IPS-NIHi11 (cell line): ENCODE measurements at regions not wholly inside any gene's neighbourhood (a gene's known extent, or its start where the extent isn't known, plus 50 kb on each side); places are given as distances from the start of the nearest gene placed in this dataset.
"Not testable (repeated sequence)": the region's sequence is repeated elsewhere in the genome, so short reads cannot be mapped to it uniquely, and the experiment has no call there.

ENCODE experiments used
- DNase-seq: peaks from one replicate; pipeline ENCODE4 v3.0.0; 2012; ENCODE audit warnings: mixed read lengths, low spot score

DNA sequence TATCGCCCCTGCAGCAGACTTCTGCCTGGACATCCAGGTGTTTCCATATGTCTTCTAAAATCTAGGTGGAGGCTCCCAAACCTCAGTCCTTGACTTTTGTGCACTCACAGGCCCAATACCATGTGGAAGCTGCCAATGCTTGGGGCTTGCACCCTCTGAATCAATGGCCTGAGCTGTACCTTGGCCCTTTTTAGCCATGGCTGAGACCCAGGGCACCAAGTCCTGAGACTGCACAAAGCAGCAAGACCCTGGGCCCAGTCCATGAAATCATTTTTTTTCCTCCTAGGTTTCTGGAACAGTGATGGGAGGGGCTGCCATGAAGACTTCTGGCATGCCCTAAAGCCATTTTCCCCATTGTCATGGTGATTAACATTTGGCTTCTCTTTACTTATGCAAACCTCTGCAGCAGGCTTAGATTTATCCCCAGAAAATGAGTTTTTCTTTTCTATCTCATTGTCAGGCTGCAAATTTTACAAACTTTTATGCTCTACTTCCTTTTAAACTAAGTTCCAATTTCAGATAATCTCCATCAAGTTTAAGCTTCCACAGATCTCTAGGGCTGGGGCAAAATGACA lies 1445.8 kb upstream of the FLRT2 start:
- no peak for DNase-seq

DNA sequence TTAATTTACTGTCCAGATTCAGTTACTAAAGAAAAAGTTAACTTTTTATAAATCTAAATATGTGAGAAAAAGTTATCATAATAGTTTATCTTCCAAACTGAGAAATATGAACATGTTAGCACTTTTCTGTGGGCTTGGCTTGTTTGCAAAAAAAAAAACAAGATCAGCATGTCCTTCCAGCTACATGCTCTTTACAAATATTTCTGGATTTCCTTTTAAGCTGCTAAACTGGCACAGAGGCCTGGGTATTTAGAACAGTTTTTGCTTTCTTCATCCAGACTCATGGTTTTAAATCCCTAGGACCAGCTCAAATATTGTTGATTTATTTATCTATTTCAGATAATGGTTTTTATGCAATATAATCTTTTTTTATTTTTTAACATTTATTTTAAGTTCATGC lies 1444.5 kb upstream of the FLRT2 start:
- DNase-seq = no peak

DNA sequence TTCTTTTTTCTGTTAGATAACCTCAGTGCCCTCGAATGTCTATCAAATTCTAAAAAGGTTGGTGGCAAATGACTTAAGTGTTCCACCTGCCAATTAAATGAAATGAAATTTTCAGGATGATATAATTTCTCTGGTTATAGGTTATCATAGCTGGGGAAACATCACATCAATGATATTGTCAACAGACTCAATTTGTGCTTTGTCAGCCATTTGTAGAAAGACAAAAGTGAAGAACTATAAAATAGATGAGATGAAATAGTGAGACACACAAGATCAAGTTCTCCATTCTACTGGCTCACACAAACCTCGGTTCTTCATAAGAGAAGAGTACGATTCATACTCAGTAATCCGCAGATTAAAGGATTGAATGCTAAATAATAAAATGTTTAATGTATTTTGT lies 1443.2 kb upstream of the FLRT2 start:
- no peak for DNase-seq

DNA sequence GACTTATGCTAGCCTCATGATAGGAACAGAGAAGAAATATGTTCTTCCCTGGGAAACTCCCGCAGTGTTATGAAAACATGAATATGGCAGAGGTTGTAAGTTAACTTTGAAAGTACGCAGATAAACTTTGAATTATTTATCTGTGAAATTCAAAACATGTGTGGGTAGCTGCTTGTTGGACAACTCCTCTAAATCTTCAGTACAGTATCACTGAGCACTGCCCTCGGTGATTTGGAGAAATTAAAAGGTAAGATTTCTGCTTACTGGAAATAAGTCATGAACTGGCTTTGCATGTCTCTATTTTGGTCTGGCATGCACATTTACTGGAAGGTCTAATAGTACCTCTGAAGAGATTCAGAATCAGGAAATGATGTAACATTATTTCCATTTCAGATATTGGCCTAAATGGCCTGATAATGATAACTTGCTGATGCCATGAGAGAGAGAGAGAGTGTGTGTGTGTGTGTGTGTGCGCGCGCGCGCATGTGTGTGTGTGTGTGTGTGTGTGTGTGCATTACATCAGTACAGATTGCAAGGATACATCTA lies 1441.9 kb upstream of the FLRT2 start:
- no peak for DNase-seq

DNA sequence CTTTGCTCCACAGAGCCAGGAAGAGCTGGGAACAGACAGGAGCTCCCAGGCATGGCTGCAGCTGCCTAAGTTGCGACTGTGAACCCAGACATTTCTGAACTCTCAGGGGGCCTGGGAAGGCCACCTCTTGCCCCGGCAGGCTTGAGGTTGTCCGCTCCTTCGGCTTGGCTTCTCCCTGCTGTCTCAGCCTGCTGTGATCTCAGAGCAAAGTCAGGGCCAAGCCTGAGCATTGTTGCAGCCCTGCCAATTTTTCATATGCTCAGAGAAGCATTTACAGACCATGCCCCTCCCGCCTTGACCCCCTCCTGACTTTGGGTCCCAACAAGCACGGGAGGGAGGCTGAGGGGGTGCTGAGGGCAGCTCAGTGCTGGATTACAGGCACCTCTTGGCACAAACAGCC lies 1439.1 kb upstream of the FLRT2 start:
- no peak for DNase-seq

DNA sequence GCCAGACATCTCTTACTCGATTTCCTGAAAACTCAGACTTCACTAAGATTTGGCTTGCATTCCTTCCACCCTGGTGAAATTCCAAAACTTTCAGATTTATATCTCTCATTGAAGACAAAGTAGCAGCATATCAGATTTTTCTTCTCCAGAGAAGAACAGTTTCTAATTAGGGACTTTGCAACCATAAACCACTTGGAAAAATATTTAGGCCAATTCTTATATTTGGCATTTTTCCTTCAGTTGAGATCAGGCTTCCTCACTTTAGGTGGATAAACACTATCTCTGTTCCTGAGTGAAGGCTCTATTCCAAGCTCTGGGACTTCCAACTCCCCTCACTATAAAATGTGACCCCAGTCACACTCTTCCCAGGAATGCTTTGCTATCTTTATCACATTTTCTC lies 1434.3 kb upstream of the FLRT2 start:
- DNase-seq = no peak

DNA sequence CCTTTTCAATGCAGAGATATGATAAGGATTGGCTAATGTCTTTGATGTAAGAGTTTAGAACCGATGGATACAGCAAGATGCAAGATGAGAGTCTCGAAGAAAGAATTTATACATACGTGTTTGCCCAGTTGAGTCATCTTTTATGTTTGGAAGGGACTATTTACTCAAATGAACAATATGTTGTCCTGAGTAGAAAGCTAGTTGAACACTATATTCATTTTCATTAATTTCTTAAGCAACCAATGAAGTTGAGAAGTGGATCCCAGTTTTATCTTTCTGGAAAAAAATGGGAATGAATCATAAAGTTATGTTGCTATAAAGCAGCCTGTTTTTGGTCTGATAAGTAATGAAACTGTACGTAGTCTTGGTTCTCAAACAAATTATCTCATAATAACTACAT lies 1431.7 kb upstream of the FLRT2 start:
- DNase-seq = no peak

DNA sequence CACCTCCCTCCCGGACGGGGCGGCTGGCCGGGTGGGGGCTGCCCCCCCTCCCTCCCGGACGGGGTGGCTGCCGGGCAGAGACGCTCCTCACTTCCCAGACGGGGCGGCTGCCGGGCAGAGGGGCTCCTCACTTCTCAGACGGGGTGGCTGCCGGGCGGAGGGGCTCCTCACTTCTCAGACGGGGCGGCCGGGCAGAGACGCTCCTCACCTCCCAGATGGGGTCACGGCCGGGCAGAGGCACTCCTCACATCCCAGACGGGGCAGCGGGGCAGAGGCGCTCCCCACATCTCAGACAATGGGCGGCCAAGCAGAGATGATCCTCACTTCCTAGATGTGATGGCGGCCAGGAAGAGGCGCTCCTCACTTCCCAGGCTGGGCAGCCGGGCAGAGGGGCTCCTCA lies 1430.4 kb upstream of the FLRT2 start:
- not testable (repeated sequence) for DNase-seq

DNA sequence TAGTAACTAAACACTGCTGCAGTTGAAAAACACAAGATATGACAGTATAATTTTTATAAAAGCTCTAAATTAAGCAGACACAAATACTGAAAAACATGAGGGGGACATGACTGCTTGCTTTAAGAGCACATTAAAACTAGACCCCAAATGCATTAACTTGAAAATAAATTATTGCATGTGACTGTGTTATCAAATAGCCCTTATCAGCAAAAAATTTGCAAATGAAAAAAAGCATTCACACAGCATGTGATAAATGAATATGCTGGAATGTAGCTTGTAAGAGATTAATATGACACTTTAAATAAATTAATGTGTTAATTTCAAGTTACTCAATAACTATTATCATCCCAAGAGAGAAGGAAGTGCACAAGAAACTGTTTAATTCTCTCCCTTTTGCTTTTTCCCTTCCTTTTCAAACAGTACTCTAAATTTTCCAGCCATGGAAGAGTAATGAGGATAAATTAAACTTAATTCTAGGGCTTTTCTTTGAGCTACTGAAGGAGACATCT lies 1422.1 kb upstream of the FLRT2 start:
- DNase-seq = no peak

DNA sequence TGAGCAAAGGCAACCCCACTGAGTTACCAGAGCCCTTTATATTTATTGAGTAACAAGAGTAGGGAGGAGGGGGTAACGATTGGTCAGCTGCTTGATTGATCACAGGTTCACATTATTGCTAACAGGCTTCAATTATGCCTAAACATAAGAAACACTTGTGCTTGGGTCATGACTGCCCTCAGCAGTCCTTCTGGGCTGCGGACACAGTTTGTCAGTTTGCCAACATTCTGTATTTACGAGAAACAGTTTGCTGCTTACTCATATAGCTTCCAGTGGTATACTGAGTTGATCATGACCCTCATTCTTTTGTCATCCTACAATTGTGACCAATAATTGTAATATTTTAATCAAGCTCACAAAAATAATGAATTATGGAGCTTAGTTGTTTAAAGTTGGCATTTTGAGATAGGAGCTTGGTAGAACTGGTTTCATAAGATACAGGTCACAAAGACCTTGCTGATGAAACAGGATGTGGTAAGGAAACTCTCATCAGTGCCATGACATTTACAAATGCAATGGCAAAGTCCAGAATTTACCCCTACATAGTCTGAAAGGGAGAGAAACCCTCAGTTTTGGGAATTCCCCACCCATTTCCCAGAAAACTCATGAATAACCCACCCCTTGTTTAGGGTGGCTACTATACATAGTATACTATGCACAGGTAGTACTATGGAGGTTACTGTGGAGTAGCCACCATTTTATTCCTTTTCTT lies 1421.0 kb upstream of the FLRT2 start:
- DNase-seq = no peak

DNA sequence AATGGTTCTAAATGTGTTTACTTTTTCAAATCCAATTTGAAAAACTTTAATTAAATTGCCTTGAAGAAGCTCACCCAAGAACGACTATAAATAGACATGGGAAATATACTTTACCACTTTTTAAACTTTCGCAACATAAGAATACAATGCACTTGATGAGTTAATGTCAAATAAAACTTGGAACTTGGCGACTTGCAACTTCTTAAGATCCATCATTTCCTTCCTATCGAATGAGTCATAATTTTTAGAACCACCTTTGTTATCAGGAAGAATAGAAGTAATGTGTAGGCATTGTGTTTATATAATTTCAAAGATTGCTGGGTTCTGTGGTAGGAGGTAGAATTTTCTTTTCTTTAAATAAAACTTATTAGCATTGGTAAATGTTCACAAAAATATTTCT lies 1417.4 kb upstream of the FLRT2 start:
- DNase-seq = no peak

DNA sequence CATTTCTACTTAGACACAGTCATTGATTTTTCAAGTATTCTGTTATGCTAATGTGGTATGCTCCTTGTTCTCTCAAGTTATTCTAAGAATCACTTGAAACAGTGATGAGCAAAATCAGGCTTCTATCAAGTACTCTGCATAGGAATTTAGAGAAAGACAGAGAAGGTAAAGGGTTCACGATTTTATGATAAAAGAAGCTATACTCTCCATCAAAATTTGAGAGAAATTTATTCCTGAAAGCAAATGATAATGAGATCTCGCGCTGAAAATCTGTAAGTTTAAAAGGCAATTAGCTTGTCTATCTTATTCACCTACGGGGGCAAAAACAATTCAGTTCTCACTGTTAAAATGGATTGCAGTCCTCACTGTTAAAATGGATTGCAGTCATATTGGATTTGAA lies 1404.3 kb upstream of the FLRT2 start:
- no peak for DNase-seq

DNA sequence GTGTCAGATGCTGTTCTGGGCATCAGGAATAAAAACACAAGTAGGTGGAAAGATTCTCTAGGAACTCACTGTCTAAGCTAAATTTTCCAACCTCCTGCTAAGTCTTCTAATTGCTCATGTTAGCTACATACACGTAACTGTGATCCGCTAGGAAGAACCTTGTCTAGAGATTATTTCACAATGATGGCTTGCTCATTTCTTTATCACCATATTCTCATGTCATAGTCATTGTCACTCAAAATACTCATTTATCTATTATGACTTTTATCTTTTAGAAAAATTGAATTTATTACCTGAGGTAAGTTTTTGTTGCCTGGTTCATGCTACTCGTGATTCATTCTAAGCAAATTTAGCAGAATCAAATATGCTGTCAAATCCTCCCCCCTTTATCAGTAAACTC lies 1402.4 kb upstream of the FLRT2 start:
- DNase-seq = no peak

DNA sequence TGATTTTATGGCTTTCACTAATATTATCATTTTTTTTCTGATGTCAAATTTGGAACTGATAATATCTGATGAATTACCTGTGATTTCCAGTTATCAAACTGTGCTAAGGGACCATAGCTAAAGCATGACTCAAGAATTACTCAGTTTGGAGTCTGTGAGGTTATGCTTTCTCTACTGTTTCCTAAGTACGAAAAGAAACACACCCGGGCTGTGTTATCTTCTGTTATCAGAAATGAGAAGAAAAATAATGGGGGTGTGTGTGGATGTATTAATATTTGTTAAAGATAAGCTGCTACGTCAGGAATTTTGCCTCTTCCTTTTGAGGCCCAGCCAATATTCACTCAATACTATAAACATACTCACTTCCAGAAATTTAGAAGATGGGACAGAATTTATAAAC lies 1401.9 kb upstream of the FLRT2 start:
- no peak for DNase-seq

DNA sequence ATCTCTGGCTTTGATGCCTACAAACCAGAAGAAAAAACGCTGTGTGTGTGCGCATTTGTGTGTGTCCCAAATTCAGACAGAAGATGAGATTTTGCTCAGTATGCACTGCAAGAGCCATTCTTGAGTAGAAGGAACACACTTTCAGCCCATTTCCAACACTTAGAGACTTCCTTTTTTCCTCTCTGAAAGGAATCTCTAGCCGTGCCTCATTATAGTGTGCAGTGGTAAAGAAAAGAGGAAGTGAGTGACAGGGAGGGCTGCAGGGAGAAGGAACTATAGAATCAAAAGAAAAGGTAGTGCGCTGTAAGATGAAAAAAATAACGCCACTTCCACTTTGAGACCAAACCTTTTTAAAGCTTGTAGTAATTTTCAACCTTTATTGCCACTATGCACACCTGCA lies 1400.9 kb upstream of the FLRT2 start:
- DNase-seq = no peak

DNA sequence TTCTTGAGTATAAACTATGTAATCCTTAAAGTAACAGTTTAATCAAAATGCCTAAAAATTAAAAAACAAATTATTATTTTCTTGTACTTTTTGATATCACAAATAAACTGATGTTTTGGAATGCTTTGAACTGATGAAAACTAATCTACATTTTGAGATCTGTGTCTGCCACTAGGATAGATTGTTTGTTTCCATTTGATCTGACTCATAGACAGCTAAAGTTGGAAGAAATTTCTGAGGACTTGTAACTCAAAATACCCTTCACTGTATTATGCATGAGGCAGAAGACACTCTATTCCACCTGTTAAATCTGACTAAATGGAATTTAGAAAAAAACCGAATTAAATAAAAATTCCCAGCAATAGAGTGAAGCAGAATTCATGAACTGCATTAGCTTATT lies 1400.0 kb upstream of the FLRT2 start:
- DNase-seq = no peak

DNA sequence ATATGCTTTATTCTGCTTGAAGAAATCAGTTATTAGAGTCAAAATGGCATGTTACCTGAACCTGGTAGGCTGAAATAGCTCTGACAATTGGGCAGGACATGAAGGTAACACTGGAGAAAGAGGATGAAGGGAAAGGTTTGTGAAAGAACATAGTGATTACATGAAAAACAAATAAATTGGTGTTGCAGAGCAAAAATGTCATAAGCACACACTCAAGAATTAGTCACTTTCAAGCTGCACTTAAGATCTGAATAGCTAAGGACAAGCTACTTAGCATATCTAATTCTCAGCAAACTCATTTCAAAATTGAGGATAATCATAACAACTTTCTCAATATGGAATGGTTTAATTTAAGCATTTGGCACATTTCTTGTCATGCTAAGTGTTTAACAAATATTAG lies 1398.0 kb upstream of the FLRT2 start:
- no peak for DNase-seq

DNA sequence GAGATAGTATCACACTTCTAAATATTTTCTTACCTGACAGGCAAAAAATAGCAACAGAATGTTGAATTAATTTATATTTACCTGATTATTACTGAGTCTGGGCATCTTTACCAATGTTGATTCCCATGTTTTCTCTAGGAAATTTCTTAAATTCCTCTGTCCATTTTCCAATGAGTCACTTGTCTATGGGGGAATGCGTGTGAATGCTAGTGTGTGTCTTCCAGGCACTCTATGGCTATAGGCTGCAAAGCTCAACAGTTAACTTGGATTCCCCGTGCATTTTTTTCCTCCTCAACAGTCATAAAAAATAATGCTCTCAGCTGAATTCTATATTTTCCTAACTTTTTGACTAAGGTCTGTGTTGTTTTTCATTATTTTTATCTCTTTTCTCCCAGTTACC lies 1385.8 kb upstream of the FLRT2 start:
- no peak for DNase-seq

DNA sequence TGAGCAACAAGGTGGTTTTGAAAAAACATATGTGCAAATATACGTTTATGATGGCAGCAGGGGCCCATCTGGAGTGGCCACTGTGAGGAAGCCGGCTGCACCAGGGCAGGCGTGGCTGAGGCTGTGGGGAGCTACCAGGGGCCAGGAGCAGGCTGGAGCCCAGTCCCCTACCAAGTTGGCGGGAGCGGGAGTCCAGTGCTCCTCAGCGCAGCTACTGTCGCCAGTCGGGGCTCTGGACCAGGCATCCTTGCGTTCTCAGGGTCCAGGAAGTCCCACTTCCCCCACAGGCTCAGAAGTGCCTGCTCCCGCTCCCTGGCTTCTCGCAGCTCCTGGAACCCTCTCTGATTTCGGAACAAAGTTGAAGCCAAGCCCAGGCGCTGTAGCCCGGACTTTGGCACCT lies 1377.5 kb upstream of the FLRT2 start:
- no peak for DNase-seq

DNA sequence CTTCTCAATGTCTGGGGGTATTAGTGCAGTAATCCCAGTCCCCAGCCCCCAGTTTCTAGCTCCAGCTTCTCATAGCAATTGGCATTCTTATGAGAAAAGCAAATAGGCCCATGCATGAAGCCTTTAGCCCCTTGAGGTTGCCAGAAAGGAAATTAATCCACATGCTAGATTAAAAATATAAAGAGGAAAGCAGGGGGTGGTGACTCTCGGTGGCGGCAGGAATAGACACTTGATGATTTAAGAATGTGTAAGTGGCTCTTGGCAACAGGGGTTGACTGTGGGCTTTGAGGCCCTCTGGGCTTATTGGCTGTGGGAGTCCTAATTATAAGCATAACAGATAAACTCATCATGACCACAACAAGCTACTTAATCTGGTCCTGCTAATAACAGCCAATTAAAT lies 1367.3 kb upstream of the FLRT2 start:
- DNase-seq = no peak

DNA sequence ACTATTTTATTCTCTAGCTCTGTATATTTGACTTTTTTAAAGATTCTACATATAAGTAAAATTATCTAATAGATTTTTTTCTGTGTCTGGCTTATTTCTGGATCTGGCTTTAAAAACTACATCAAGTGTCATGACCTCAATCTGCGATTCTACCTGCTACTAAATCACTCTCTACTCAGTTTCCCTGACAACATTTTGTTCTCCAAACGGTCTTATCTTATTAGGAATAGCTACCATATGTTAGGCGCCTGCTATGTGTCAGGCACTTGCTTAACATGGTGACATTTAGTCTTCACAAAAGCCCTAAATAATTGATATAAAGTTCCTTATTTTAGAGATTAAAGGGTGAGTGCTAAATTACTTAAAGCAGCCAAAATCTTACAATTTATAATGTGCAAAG lies 1362.9 kb upstream of the FLRT2 start:
- no peak for DNase-seq

DNA sequence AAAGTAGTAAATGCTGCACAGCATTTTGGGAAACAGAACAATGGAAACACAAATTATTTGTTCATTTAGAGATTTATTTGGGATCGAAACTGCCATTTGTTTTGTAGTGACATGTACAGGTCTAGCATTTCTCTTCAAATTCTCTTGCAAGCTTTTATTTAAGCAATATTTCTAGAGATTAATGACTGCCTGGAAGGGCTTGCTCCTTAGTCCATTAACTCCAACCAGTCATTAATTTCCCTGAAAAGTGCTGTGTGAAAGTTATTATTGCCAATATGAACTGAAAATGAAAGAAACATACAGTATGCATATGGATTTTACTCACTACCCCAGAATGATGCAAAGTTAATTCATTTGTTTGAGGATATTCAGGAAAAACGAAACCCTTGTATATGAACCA lies 1349.6 kb upstream of the FLRT2 start:
- no peak for DNase-seq

DNA sequence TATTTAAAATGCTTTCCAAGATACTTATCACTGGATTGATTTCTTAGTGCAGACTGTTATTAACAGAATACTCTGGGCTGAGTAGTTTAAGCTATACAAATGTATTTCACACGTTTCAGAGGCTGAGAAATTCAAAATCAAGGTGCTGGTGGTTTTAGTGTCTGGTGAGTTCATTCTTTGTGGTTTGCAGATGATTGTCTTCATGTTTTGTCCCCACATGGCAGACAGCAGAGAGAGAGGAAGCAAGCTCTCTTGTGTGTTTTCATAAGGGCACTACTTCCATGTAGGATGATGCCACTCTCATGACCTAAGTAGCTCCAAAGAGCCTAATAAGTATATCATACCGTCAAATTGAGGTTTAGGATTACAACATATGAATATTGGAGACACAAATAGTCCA lies 1348.9 kb upstream of the FLRT2 start:
- DNase-seq = no peak

DNA sequence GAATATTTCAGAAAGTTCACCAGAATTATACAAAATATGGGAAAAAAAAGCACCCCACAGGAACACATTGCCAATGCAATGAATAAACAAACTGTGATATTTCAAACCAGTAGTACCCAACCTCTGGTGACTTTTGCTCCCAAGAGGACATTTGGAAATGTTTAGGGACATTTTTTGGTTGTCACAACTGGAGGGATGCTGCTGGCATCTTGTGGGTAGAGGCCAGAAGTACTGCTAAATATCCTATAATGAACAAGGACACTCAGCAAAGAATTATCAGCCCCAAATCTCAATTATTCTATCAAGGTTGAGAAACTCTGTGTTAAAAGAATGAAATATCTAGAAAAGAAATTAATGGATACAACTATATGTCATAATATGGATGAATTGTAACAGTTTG lies 1334.4 kb upstream of the FLRT2 start:
- no peak for DNase-seq
